HG02798 (cell line): ENCODE measurements at regions not wholly inside any gene's neighbourhood (a gene's known extent, or its start where the extent isn't known, plus 50 kb on each side); places are given as distances from the start of the nearest gene placed in this dataset.
"Not testable (repeated sequence)": the region's sequence is repeated elsewhere in the genome, so short reads cannot be mapped to it uniquely, and the experiment has no call there.

Experiments used
- ATAC-seq: cut with Tn5 transposase; IDR thresholded peaks from one replicate; pipeline ENCODE4 v1.9.1; 2021; ENCODE audit warnings: mild to moderate bottlenecking; ENCODE audit not compliant: unreplicated experiment, poor library complexity

DNA sequence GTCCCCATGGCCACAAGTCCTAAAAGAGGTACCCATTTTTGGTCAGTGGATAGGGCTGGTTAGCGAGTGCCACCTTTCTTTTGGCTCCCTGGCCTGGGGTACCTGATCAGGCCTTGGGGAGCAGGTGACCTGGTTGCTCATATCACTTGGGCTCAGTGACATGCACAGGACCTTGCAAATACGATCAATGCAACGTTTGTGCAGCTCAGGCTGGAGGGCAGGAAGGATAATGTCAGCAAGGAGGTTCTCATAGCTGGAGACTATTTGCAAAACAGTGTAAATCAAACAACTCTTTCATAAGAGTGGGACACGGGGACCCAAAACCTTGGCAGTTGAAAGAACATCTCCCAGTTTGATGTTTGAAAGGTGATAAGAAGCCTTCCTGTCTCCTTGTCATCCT lies 127.4 kb upstream of the CADM1 start:
- ATAC-seq, result no peak

DNA sequence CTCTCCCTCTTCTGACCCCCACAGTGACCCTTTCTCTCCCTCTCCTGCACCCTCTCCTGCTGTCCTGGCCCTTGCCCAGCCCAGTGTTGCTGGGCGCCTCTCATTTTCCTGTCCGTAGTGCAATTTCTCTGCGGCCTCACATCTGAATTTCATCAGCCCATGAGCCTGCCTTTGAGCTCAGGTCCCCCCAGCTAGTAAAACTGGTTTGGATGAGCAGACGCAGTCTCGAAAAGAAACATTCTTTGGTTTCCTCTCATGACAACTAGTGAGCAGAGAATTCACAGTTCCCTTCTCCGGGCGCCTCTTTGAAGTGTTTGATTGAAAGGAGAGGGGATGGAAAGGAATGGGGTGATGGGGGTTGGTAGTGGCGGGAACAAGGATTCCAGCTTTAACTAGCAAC lies 126.0 kb upstream of the CADM1 start:
- ATAC-seq, result no peak

- ATAC-seq, result no peak
Observed at GRCh38 chr11:115629456-115630015, 125.3 kb upstream of the CADM1 start.

DNA sequence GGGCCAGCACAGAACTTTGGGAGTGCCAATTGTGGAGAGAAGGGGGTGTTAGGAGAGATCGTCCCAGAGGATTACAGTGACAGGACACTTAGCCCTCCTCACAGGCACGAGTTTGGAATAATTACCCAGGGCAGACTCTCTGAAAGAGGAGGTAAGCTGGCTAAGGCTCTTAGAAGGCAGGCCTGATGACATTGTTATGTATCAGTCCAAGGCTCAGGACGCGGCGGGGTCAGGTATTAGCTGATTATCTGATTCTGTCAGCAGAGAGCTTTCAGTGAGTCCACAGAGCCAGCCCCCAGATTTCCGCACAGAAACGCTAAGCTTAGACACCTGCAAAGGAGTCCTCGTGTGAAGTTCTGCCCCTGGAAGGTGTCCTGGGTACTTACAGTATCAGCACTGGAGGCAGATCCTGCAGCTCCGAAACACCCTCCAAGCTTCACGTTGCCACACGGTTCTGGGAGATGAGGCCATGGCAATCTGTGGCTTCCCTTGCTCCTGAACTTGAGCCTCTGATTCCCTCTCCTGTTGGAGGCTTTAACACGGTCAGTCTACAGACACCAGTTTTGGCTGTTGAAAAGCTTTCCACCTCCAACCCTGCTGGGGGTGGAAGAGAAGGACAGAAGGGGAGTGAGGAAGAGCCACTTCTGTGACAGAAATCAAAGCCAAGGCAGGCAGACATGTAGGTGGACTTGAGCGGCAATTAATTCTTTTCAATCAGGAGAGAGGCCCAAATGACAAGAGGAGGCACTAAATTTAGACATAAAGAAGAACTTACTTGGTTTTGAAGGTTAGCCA lies 123.6 kb upstream of the CADM1 start:
- ATAC-seq, result no peak

- no peak for ATAC-seq
Observed at GRCh38 chr11:115627071-115627470, 122.9 kb upstream of the CADM1 start.

DNA sequence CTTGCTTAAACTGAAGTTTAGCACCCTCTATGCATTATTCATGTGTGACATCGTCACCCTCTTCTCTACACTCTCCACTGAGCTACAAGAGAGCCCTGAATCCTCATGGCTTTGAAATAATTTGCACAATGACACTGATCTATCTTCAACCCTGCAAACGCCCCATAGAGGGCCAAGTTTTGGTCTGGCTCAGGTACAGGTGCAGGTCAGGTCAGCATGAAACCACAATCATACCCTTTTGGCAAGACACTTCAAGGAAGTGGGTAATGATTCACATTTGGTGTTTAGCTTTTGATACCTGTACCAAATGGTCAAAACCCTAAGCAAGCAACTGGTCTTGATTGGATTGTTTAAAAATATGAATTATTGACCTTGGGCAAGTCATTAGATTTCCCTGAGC lies 122.2 kb upstream of the CADM1 start:
- no peak for ATAC-seq

DNA sequence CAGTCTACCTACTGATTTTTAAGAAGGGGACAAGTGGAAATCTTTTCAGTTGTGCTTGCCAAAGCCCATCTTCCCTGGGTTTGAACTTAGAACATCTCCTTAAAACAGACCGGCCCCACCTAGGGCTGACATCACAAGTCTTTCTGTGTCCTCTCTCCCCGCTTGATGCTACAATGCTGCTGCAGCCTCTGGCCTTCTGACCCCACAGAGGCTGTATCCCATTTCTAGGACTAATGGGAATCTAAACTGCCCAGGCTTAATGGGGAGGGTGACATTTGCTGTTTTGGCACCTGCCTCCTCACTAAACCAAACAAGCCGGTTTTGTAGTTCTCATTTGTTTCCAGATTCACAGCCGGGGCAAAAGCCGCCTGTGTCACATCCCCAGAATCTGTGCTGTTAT lies 121.3 kb upstream of the CADM1 start:
- no peak for ATAC-seq

DNA sequence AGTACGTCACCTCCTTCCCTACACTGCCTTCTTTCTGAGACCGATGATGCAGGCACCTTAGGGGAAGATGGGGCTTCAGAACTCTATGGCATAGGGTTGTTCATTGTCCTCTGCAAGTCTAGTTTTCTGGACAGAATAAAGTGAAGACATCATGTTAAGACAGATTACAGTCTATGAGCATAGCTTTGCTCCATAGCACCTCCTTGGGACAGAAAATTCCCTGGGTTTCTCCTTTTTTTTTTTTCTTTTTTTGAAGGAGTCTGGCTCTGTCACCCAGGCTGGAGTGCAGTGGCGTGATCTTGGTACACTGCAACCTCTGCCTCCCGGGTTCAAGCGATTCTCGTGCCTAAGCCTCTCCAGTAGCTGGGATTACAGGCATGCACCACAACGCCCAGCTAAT lies 119.8 kb upstream of the CADM1 start:
- no peak for ATAC-seq

- no peak for ATAC-seq
Observed at GRCh38 chr11:115623021-115623451, 118.8 kb upstream of the CADM1 start.

DNA sequence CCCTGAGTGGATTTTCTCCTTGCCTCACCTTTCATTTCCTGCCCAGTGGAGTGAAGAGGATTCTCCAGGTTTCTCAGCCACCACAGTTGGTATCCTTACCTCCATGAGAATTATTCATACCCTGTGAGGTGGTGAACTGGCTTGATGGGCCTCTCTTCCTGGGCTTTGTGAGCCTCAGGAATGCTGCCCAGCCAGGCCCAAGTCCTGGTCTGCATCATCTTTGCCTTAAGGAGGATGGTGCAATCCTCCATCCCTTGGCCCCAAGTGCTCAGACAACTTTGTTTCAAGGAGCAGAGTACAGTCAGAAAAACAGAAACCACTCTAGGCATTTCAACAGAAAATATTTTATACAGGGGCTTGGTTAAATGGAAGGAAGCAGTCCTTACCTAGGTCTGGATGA lies 114.2 kb upstream of the CADM1 start:
- no peak for ATAC-seq

DNA sequence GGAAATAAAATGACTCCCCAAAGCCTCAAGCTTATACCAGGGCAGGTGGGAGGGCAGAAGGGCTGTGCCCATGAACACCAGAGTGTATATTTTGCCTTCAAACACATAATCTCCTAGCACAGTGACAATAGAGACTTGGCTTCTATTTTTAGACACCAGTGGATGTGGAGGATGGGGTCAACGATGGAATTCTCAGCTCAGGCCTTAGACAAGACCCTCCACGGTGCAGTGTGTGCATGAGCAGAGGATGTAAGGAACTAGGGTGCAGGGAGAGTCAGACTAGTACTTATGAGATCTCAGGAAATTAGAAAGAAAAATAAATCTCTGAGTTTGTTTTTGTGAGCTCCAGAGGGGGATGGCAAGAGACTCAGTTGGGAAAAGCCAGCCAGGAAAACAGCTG lies 113.6 kb upstream of the CADM1 start:
- ATAC-seq, result no peak

DNA sequence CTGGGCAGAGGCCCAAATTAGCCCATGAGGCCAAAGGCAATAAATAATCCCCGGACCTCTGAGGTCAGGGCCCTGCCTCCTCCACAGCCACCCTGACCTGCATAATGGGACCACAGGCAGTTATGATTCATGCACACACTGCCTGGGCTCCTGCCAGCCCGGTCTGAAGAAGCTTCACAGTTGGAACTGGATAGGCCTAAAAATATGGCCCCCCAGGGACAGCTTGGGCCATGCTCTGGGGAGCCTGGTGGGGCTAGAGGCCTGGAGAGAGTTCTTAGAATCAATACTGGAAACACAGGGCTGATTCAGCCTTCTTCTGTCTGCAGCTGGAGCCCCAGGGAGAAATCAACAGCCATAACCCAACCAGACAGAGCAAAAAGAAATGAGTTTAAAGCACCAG lies 112.8 kb upstream of the CADM1 start:
- no peak for ATAC-seq

- ATAC-seq, result no peak
Observed at GRCh38 chr11:115613986-115614632, 109.9 kb upstream of the CADM1 start.

GRCh38 chr11:115613004-115613403 lies 108.8 kb upstream of the CADM1 start:
- ATAC-seq, result no peak

- no peak for ATAC-seq
Observed at GRCh38 chr11:115612046-115612730, 108.0 kb upstream of the CADM1 start.

- no peak for ATAC-seq
Observed at GRCh38 chr11:115611343-115611742, 107.1 kb upstream of the CADM1 start.

DNA sequence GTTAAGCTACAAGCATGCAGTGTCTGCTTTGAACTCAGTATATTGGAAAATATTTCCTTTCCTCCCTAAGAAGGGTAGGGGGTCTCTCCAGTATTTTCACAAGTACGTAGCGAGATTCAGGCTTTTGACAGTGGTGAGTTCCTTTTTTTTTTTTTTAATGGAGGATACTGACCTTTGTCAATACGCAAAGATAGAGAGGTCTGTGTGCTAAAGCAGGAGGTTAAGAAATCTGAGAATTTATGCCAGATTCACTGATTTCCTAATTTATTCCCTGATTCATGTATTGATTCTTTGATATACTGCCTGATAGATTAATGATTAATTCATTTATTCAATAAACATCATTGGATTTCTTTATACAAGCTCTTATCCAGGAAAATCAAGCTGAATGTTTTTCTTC lies 106.7 kb upstream of the CADM1 start:
- ATAC-seq, result no peak

DNA sequence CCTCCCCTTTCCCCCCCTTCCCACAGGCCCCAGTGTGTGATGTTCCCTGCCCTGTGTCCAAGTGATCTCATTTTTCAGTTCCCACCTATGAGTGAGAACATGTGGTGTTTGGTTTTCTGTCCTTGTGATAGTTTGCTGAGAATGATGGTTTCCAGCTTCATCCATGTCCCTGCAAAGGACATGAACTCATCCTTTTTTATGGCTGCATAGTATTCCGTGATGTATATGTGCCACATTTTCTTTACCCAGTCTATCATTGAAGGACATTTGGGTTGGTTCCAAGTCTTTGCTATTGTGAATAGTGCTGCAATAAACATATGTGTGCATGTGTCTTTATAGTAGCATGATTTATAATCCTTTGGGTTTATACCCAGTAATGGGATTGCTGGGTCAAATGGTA lies 106.0 kb upstream of the CADM1 start:
- ATAC-seq, result not testable (repeated sequence)

- ATAC-seq, result no peak
Observed at GRCh38 chr11:115608976-115609375, 104.8 kb upstream of the CADM1 start.

- ATAC-seq, result no peak
Observed at GRCh38 chr11:115607621-115608221, 103.5 kb upstream of the CADM1 start.
